ENCODE measurements at regions not wholly inside any gene's neighbourhood (a gene's known extent, or its start where the extent isn't known, plus 50 kb on each side); places are given as distances from the start of the nearest gene placed in this dataset.

- no peak for DNase-seq (ENCODE audit: low read depth in 1 of 2, low spot score in 1 of 2)
These were observed 279.1 kb downstream of the FAM43A start for GRCh38 chr3:194964809-194965208.

GRCh38 chr3:194967151-194968117 lies 281.8 kb downstream of the FAM43A start:
- no peak for DNase-seq (ENCODE audit: low read depth in 1 of 2, low spot score in 1 of 2)

GRCh38 chr3:194970066-194970465 lies 284.4 kb downstream of the FAM43A start:
- no peak for DNase-seq (ENCODE audit: low read depth in 1 of 2, low spot score in 1 of 2)

- DNase-seq (ENCODE audit: low read depth in 1 of 2, low spot score in 1 of 2) = no peak
These were observed 285.3 kb downstream of the FAM43A start for GRCh38 chr3:194971009-194971408.

GRCh38 chr3:194971965-194972364 lies 286.3 kb downstream of the FAM43A start:
- no peak for DNase-seq (ENCODE audit: low read depth in 1 of 2, low spot score in 1 of 2)

- DNase-seq (ENCODE audit: low read depth in 1 of 2, low spot score in 1 of 2) = no peak
These were observed 287.0 kb downstream of the FAM43A start for GRCh38 chr3:194972641-194973040.

GRCh38 chr3:194973366-194974000 lies 287.8 kb downstream of the FAM43A start:
- DNase-seq (ENCODE audit: low read depth in 1 of 2, low spot score in 1 of 2) = no peak

- DNase-seq (ENCODE audit: low read depth in 1 of 2, low spot score in 1 of 2) = no peak
These were observed 288.9 kb downstream of the FAM43A start for GRCh38 chr3:194974468-194975135.

GRCh38 chr3:194976049-194976451 lies 290.4 kb downstream of the FAM43A start:
- no peak for DNase-seq (ENCODE audit: low read depth in 1 of 2, low spot score in 1 of 2)

GRCh38 chr3:194976874-194977273 lies 291.2 kb downstream of the FAM43A start:
- DNase-seq (ENCODE audit: low read depth in 1 of 2, low spot score in 1 of 2) = no peak

GRCh38 chr3:194977356-194977755 lies 291.7 kb downstream of the FAM43A start:
- DNase-seq (ENCODE audit: low read depth in 1 of 2, low spot score in 1 of 2) = no peak

- DNase-seq (ENCODE audit: low read depth in 1 of 2, low spot score in 1 of 2) = no peak
These were observed 291.8 kb downstream of the XXYLT1 start for GRCh38 chr3:194979173-194979572.

GRCh38 chr3:194982472-194982871 lies 288.5 kb downstream of the XXYLT1 start:
- DNase-seq (ENCODE audit: low read depth in 1 of 2, low spot score in 1 of 2) = no peak

GRCh38 chr3:194983121-194983520 lies 287.8 kb downstream of the XXYLT1 start:
- DNase-seq (ENCODE audit: low read depth in 1 of 2, low spot score in 1 of 2) = no peak

GRCh38 chr3:194983620-194984019 lies 287.3 kb downstream of the XXYLT1 start:
- no peak for DNase-seq (ENCODE audit: low read depth in 1 of 2, low spot score in 1 of 2)

- DNase-seq (ENCODE audit: low read depth in 1 of 2, low spot score in 1 of 2) = no peak
These were observed 286.9 kb downstream of the XXYLT1 start for GRCh38 chr3:194984066-194984465.

- DNase-seq (ENCODE audit: low read depth in 1 of 2, low spot score in 1 of 2) = no peak
These were observed 286.3 kb downstream of the XXYLT1 start for GRCh38 chr3:194984622-194985021.

- DNase-seq (ENCODE audit: low read depth in 1 of 2, low spot score in 1 of 2) = no peak
These were observed 285.9 kb downstream of the XXYLT1 start for GRCh38 chr3:194985031-194985578.

- no peak for DNase-seq (ENCODE audit: low read depth in 1 of 2, low spot score in 1 of 2)
These were observed 284.5 kb downstream of the XXYLT1 start for GRCh38 chr3:194986208-194987043.
